IMR-90 (cell line): ENCODE measurements at regions not wholly inside any gene's neighbourhood (a gene's known extent, or its start where the extent isn't known, plus 50 kb on each side); places are given as distances from the start of the nearest gene placed in this dataset.

Experiments used
- ATAC-seq: fragments of 200-7000 bp; cut with Tn5 transposase; 2 replicates; pipeline ENCODE4 v1.9.1; 2020; ENCODE audit warnings: low read depth, mild to moderate bottlenecking, moderate library complexity
- BruUV-seq: library from RNA; stranded (reverse); fragments of 400-500 nt; replicated peaks from 2 replicates; lab custom pipeline; 2021; lab: Mats Ljungman, UMichigan
- CTCF ChIA-PET: fragments of 300-600 bp; formaldehyde crosslinking; extraction: SDS; loops from one replicate; lab custom pipeline; 2021; ENCODE audit warnings: antibody characterized with exemption; lab: Yijun Ruan, JAX
- POLR2A ChIA-PET: fragments of 300-600 bp; sonication (Branson Sonifier 250); formaldehyde crosslinking; loops from one replicate; lab custom pipeline; 2022; ENCODE audit warnings: antibody characterized with exemption; ENCODE audit not compliant: unreplicated experiment; lab: Charles Lee
- DNase-seq: peaks from one replicate; pipeline ENCODE4 v3.0.0; 2013
- H2AFZ ChIP-seq: replicated peaks from 2 replicates; pipeline ENCODE3; 2013; ENCODE audit warnings: low read length, mild to moderate bottlenecking; ENCODE audit not compliant: poor library complexity
- H2AK5ac ChIP-seq: 2 replicates; pipeline ENCODE4 v1.6.1; 2013; ENCODE audit warnings: low read depth, low read length, inconsistent platforms
- H2AK9ac ChIP-seq: replicated peaks from 2 replicates; pipeline ENCODE3; 2013; ENCODE audit warnings: mild to moderate bottlenecking, low read depth, low read length, moderate library complexity; ENCODE audit not compliant: poor library complexity
- H2BK120ac ChIP-seq: 2 replicates; pipeline ENCODE4 v1.6.1; 2013; ENCODE audit warnings: low read depth, low read length, inconsistent platforms
- H2BK15ac ChIP-seq: 3 replicates; pipeline ENCODE4 v1.6.1; 2013; ENCODE audit warnings: low read depth, low read length, inconsistent platforms
- H2BK20ac ChIP-seq: 2 replicates; pipeline ENCODE4 v1.6.1; 2013; ENCODE audit warnings: low read depth, mild to moderate bottlenecking, inconsistent platforms, low read length, moderate library complexity
- H2BK5ac ChIP-seq: 2 replicates; pipeline ENCODE4 v1.6.1; 2013; ENCODE audit warnings: mild to moderate bottlenecking, low read depth, low read length, inconsistent platforms; ENCODE audit not compliant: poor library complexity, severe bottlenecking
- H3K14ac ChIP-seq: replicated peaks from 2 replicates; pipeline ENCODE4 v1.6.1; 2013; ENCODE audit warnings: low read depth, low read length, inconsistent platforms
- H3K18ac ChIP-seq: 2 replicates; pipeline ENCODE4 v1.6.1; 2013; ENCODE audit warnings: low read depth, low read length, control low read depth
- H3K23ac ChIP-seq: 2 replicates; pipeline ENCODE4 v1.6.1; 2013; ENCODE audit warnings: low read depth, low read length, inconsistent platforms
- H3K27ac ChIP-seq: 2 replicates; pipeline ENCODE4 v1.5.1; 2013; ENCODE audit warnings: mild to moderate bottlenecking, control low read depth, low read length; ENCODE audit not compliant: insufficient read depth
- H3K27me3 ChIP-seq: 2 replicates; pipeline ENCODE4 v1.6.1; 2013; ENCODE audit warnings: low read length; ENCODE audit not compliant: control insufficient read depth, insufficient read depth
- H3K36me3 ChIP-seq: 2 replicates; pipeline ENCODE4 v1.6.1; 2013; ENCODE audit warnings: low read length, mixed read lengths; ENCODE audit not compliant: control insufficient read depth, insufficient read depth
- H3K4ac ChIP-seq: 2 replicates; pipeline ENCODE4 v1.6.1; 2013; ENCODE audit warnings: low read depth, low read length, inconsistent platforms
- H3K4me1 ChIP-seq: 2 replicates; pipeline ENCODE4 v1.6.1; 2013; ENCODE audit warnings: low read length, mixed read lengths; ENCODE audit not compliant: control insufficient read depth, insufficient read depth
- H3K4me2 ChIP-seq: 2 replicates; pipeline ENCODE4 v1.6.1; 2013; ENCODE audit warnings: low read depth, mild to moderate bottlenecking, control low read depth, low read length, moderate library complexity
- H3K4me3 ChIP-seq: 2 replicates; pipeline ENCODE4 v1.5.1; 2013; ENCODE audit warnings: low read depth, mild to moderate bottlenecking, control low read depth, low read length, moderate library complexity; ENCODE audit not compliant: insufficient read depth
- H3K56ac ChIP-seq: 2 replicates; pipeline ENCODE4 v1.6.1; 2013; ENCODE audit warnings: low read length, inconsistent platforms; ENCODE audit not compliant: insufficient read depth; ENCODE audit errors: extremely low read depth
- H3K79me1 ChIP-seq, 2 experiments: 2 replicates each; pipeline ENCODE4 v1.6.1; 2013; ENCODE audit warnings: low read length in 2 of 2, inconsistent platforms in 1 of 2, low read depth in 1 of 2
- H3K9ac ChIP-seq: 2 replicates; pipeline ENCODE4 v1.6.1; 2013; ENCODE audit warnings: low read depth, low read length, control low read depth
- H3K9me1 ChIP-seq: 2 replicates; pipeline ENCODE4 v1.6.1; 2013; ENCODE audit warnings: low read length, inconsistent platforms; ENCODE audit not compliant: insufficient read depth
- H3K9me3 ChIP-seq: 2 replicates; pipeline ENCODE4 v1.6.1; 2013; ENCODE audit warnings: low read length; ENCODE audit not compliant: control insufficient read depth, insufficient read depth
- H4K20me1 ChIP-seq: 2 replicates; pipeline ENCODE4 v1.6.1; 2013; ENCODE audit warnings: low read length, inconsistent platforms; ENCODE audit not compliant: insufficient read depth
- H4K5ac ChIP-seq: 2 replicates; pipeline ENCODE4 v1.6.1; 2013; ENCODE audit warnings: mild to moderate bottlenecking, low read depth, low read length, control low read depth
- H4K8ac ChIP-seq, 2 experiments: 2 replicates each; pipeline ENCODE4 v1.6.1; 2013; ENCODE audit warnings: low read depth in 2 of 2, low read length in 2 of 2, control low read depth in 1 of 2, inconsistent platforms in 1 of 2
- H4K91ac ChIP-seq: 2 replicates; pipeline ENCODE4 v1.6.1; 2013; ENCODE audit warnings: low read depth, low read length, inconsistent platforms; ENCODE audit not compliant: insufficient read depth
- CEBPB ChIP-seq: IDR thresholded peaks from 2 replicates; pipeline ENCODE4 v1.6.1; 2012; ENCODE audit warnings: low read depth, low read length, improper control_type of control experiment
- FOS ChIP-seq: fragments of 150-350 bp; IDR thresholded peaks from 2 replicates; pipeline ENCODE4 v1.6.1; 2016; ENCODE audit warnings: low read depth, low read length
- MAZ ChIP-seq: IDR thresholded peaks from 2 replicates; pipeline ENCODE4 v1.6.1; 2012; ENCODE audit warnings: low read depth, mild to moderate bottlenecking, low read length, improper control_type of control experiment, moderate library complexity, borderline replicate concordance
- NFE2L2 ChIP-seq: fragments of 150-350 bp; IDR thresholded peaks from 2 replicates; pipeline ENCODE4 v1.6.1; 2016; ENCODE audit warnings: low read depth, mild to moderate bottlenecking, low read length
- POLR2A ChIP-seq: IDR thresholded peaks from 2 replicates; pipeline ENCODE4 v1.6.1; 2012; ENCODE audit warnings: mild to moderate bottlenecking, low read depth, low read length
- WGBS, 2 experiments: methylation state at CpG; one replicate each; pipeline versions ENCODE4 v1.1.5 to v1.1.7; 2013; ENCODE audit warnings: missing lambda C conversion rate in 2 of 2; ENCODE audit not compliant: insufficient read length in 1 of 2; ENCODE audit errors: extremely low coverage in 2 of 2; 5-methylcytosine and 5-hydroxymethylcytosine counted together
- dilution Hi-C: fragments of 300-500 bp; cut with HindIII; formaldehyde crosslinking; loops from one replicate; pipeline ENCODE4 v1.14.3; 2018; ENCODE audit warnings: low sequenced_read_pairs; ENCODE audit not compliant: unreplicated experiment
- in situ Hi-C: fragments of 300-500 bp; cut with MboI; formaldehyde crosslinking; loops from 3 replicates; pipeline ENCODE4 v1.14.3; 2019; ENCODE audit warnings: low sequenced_read_pairs, inconsistent platforms, mixed read lengths
- intact Hi-C: fragments of 100-400 bp; cut with micrococcal nuclease; formaldehyde crosslinking; loops from 2 replicates; pipeline ENCODE4 v1.10.0; 2022
- TF ChIP-seq, protein P1 (sequence below): fragments of 150-350 bp; IDR thresholded peaks from 2 replicates; pipeline ENCODE4 v1.6.1; 2016; ENCODE audit warnings: low read depth, mild to moderate bottlenecking, low read length, moderate library complexity, borderline replicate concordance
- TF ChIP-seq, protein P2 (sequence below): fragments of 150-350 bp; IDR thresholded peaks from 2 replicates; pipeline ENCODE4 v1.6.1; 2017; ENCODE audit warnings: mild to moderate bottlenecking, antibody characterized with exemption, low read length, low read depth

DNA sequence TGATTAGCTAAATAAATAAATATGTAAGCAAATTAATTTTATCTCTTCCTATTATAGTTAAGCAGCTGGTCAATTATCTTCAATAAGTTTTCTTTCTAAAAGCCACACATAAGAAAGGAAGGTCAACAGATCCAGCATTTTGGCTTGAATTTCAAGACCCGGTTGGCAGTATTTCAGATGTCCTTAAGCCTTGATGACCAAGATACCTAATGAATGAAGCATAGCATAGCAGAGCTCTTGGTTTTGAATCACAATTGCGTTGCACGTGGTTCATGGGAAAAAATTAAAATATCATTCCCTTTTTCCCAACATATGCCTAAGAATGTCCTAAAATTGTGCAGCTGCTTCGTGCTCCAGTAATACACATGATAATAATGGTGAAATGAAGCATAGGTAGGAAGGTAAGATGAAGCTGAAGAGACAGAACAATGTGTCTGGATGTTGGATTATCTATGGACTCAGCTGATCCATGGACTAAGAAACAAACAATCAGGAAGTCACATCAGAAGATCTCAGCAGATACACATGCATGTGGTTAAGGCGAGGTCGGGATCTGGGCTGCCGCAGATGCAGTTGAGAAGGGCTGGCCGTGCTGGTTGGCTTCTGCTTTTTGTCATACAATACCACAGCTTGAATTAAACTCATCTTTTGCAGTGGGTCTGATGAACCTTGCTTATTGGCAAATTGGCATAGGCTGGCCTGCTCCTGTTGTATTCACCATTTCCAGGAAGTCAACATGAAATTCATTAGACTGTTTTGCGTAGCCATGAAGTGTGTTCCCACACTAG, 284.9 kb upstream of the RUNX1 start:
- dilution Hi-C loops = no loop called here
- in situ Hi-C loops = no loop called here

More for the DNA sequence above, 284.9 kb upstream of the RUNX1 start:
- Histone ChIP-seq H3K56ac (no peak overlapping the region), H3K4me3 (no peak overlapping the region), H2BK15ac (no peak overlapping the region), H2AK9ac (no peak overlapping the region), H3K27me3 (no peaks in the 10 kb centered on the region), H4K20me1 (no peaks in the 10 kb centered on the region), H3K9me3 (no peaks in the 10 kb centered on the region; the same call in 1 of the 2 replicates), H2BK5ac (no peak overlapping the region), H2AFZ (no peak overlapping the region), H3K18ac (no peak overlapping the region), H3K4me2 (no peak overlapping the region), H3K4ac (no peak overlapping the region), H2BK120ac (no peak overlapping the region), H4K91ac (no peak overlapping the region), H2BK20ac (no peak overlapping the region), H3K14ac (no peak overlapping the region; the same call in 1 of the 2 replicates), H2AK5ac (no peak overlapping the region), H4K8ac (no peak overlapping the region), H4K5ac (no peak overlapping the region), H3K9ac (no peak overlapping the region), H3K27ac (no peak overlapping the region), H3K36me3 (no peaks in the 10 kb centered on the region), H3K23ac (no peak overlapping the region), H3K4me1 (no peaks in the 10 kb centered on the region), H3K79me1 (no peaks in the 10 kb centered on the region), H3K9me1 (no peaks in the 10 kb centered on the region)
- WGBS, 2 experiments = 100% methylated on average over 4 of the region's 9 CpGs; no CpG with 5 or more reads in 1 of the 2 experiments
- ATAC-seq (no peak), DNase-seq (no peak)
- no TSS peak for BruUV-seq
- intact Hi-C loops = no loop called here
- POLR2A ChIA-PET = no interaction called here
- CTCF ChIA-PET = no interaction called here
- no peak for TF ChIP-seq POLR2A
- TF ChIP-seq NFE2L2 = no peak
- TF ChIP-seq MAZ = no peak
- TF ChIP-seq, protein P1, sequence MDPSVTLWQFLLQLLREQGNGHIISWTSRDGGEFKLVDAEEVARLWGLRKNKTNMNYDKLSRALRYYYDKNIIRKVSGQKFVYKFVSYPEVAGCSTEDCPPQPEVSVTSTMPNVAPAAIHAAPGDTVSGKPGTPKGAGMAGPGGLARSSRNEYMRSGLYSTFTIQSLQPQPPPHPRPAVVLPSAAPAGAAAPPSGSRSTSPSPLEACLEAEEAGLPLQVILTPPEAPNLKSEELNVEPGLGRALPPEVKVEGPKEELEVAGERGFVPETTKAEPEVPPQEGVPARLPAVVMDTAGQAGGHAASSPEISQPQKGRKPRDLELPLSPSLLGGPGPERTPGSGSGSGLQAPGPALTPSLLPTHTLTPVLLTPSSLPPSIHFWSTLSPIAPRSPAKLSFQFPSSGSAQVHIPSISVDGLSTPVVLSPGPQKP = no peak
- TF ChIP-seq CEBPB = no peak
- TF ChIP-seq, protein P2, sequence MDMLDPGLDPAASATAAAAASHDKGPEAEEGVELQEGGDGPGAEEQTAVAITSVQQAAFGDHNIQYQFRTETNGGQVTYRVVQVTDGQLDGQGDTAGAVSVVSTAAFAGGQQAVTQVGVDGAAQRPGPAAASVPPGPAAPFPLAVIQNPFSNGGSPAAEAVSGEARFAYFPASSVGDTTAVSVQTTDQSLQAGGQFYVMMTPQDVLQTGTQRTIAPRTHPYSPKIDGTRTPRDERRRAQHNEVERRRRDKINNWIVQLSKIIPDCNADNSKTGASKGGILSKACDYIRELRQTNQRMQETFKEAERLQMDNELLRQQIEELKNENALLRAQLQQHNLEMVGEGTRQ = no peak
- TF ChIP-seq FOS = no peak
